GM18873 (cell line): ENCODE measurements at regions not wholly inside any gene's neighbourhood (a gene's known extent, or its start where the extent isn't known, plus 50 kb on each side); places are given as distances from the start of the nearest gene placed in this dataset.
"Not testable (repeated sequence)": the region's sequence is repeated elsewhere in the genome, so short reads cannot be mapped to it uniquely, and the experiment has no call there.

Experiments used
- ATAC-seq: cut with Tn5 transposase; IDR thresholded peaks from one replicate; pipeline ENCODE4 v1.9.1; 2021; ENCODE audit warnings: mild to moderate bottlenecking, moderate library complexity, moderate number of reproducible peaks; ENCODE audit not compliant: unreplicated experiment, low FRiP score

- no peak for ATAC-seq
Observed at GRCh38 chr7:23887660-23888059, 177.6 kb downstream of the STK31 start.

- ATAC-seq = no peak
Observed at GRCh38 chr7:23888958-23889357, 178.9 kb downstream of the STK31 start.

GRCh38 chr7:23889566-23889965 is 179.5 kb downstream of the STK31 start:
- no peak for ATAC-seq

GRCh38 chr7:23892019-23892418 is 182.0 kb downstream of the STK31 start:
- no peak for ATAC-seq

GRCh38 chr7:23893176-23893941 is 183.3 kb downstream of the STK31 start:
- no peak for ATAC-seq

GRCh38 chr7:23893942-23894891 is 184.2 kb downstream of the STK31 start:
- no peak for ATAC-seq

- ATAC-seq = no peak
Observed at GRCh38 chr7:23894892-23895569, 185.0 kb downstream of the STK31 start.

- no peak for ATAC-seq
Observed at GRCh38 chr7:23895666-23896096, 185.7 kb downstream of the STK31 start.

GRCh38 chr7:23898619-23899018 is 188.6 kb downstream of the STK31 start:
- no peak for ATAC-seq

- not testable (repeated sequence) for ATAC-seq
Observed at GRCh38 chr7:23904901-23905300, 194.9 kb downstream of the STK31 start.

GRCh38 chr7:23907012-23907411 is 197.0 kb downstream of the STK31 start:
- no peak for ATAC-seq

- ATAC-seq = no peak
Observed at GRCh38 chr7:23909426-23909825, 199.4 kb downstream of the STK31 start.

GRCh38 chr7:23912065-23912464 is 202.0 kb downstream of the STK31 start:
- no peak for ATAC-seq

- no peak for ATAC-seq
Observed at GRCh38 chr7:23913016-23913415, 203.0 kb downstream of the STK31 start.

GRCh38 chr7:23915236-23915635 is 205.2 kb downstream of the STK31 start:
- no peak for ATAC-seq

- no peak for ATAC-seq
Observed at GRCh38 chr7:23918286-23918685, 208.3 kb downstream of the STK31 start.

GRCh38 chr7:23918856-23919255 is 208.8 kb downstream of the STK31 start:
- no peak for ATAC-seq

GRCh38 chr7:23925088-23925487 is 215.1 kb downstream of the STK31 start:
- no peak for ATAC-seq

- no peak for ATAC-seq
Observed at GRCh38 chr7:23927709-23928417, 217.8 kb downstream of the STK31 start.

- no peak for ATAC-seq
Observed at GRCh38 chr7:23928418-23928775, 218.4 kb downstream of the STK31 start.
